Endodermal cell (in vitro differentiated cells): ENCODE measurements at regions not wholly inside any gene's neighbourhood (a gene's known extent, or its start where the extent isn't known, plus 50 kb on each side); places are given as distances from the start of the nearest gene placed in this dataset.

ENCODE experiments used
- DNase-seq: peaks from one replicate; pipeline ENCODE4 v3.0.0-alpha.2; 2017
- H3K27ac ChIP-seq: 2 replicates; pipeline ENCODE4 v1.5.1; 2013; ENCODE audit warnings: mild to moderate bottlenecking, low read depth, low read length, moderate library complexity
- H3K27me3 ChIP-seq: 2 replicates; pipeline ENCODE4 v1.6.1; 2013; ENCODE audit warnings: mild to moderate bottlenecking, low read length, moderate library complexity; ENCODE audit not compliant: insufficient read depth, control insufficient read depth, poor library complexity, severe bottlenecking
- H3K36me3 ChIP-seq: 2 replicates; pipeline ENCODE4 v1.7.0; 2013; ENCODE audit warnings: mild to moderate bottlenecking, low read length, moderate library complexity; ENCODE audit not compliant: control insufficient read depth, insufficient read depth
- H3K4me1 ChIP-seq: one replicate; pipeline ENCODE4 v1.7.0; 2013; ENCODE audit warnings: low read length; ENCODE audit not compliant: control insufficient read depth, insufficient read depth
- H3K4me3 ChIP-seq: 2 replicates; pipeline ENCODE4 v1.5.1; 2013; ENCODE audit warnings: mild to moderate bottlenecking, low read length, moderate library complexity
- H3K9ac ChIP-seq: 2 replicates; pipeline ENCODE4 v1.6.1; 2013; ENCODE audit warnings: mild to moderate bottlenecking, low read length, moderate library complexity; ENCODE audit not compliant: poor library complexity, severe bottlenecking; ENCODE audit errors: extremely low read depth
- H3K9me3 ChIP-seq: 2 replicates; pipeline ENCODE4 v1.6.1; 2013; ENCODE audit warnings: mild to moderate bottlenecking, low read length, moderate library complexity; ENCODE audit not compliant: control insufficient read depth
- H3K27ac Mint-ChIP-seq: 2 replicates; pipeline ENCODE4 v1.8.0; 2020; ENCODE audit warnings: mixed read lengths
- H3K27me3 Mint-ChIP-seq: 2 replicates; pipeline ENCODE4 v1.8.0; 2021; ENCODE audit warnings: mild to moderate bottlenecking, mixed read lengths; ENCODE audit not compliant: insufficient read depth
- H3K36me3 Mint-ChIP-seq: 2 replicates; pipeline ENCODE4 v1.8.0; 2020; ENCODE audit warnings: low read depth, mixed read lengths
- H3K4me1 Mint-ChIP-seq: 2 replicates; pipeline ENCODE4 v1.8.0; 2020; ENCODE audit warnings: mixed read lengths
- H3K4me3 Mint-ChIP-seq: 2 replicates; pipeline ENCODE4 v1.8.0; 2020; ENCODE audit warnings: mild to moderate bottlenecking, moderate library complexity, mixed read lengths
- H3K9me3 Mint-ChIP-seq: 2 replicates; pipeline ENCODE4 v1.8.0; 2020; ENCODE audit warnings: mild to moderate bottlenecking, mixed read lengths
- WGBS, 2 experiments: methylation state at CpG; one replicate each; pipeline versions ENCODE4 v1.1.5 to v1.1.7; 2013; ENCODE audit warnings: missing lambda C conversion rate in 2 of 2, mixed read lengths in 1 of 2; ENCODE audit not compliant: insufficient coverage in 1 of 2, insufficient read length in 1 of 2; 5-methylcytosine and 5-hydroxymethylcytosine counted together
- TF ChIP-seq, protein P1 (sequence below): fragments of 200-600 bp; sonication (generic); conservative IDR thresholded peaks from 2 replicates; pipeline ENCODE4 v1.5.0; 2021; ENCODE audit warnings: antibody characterized with exemption, mild to moderate bottlenecking

DNA sequence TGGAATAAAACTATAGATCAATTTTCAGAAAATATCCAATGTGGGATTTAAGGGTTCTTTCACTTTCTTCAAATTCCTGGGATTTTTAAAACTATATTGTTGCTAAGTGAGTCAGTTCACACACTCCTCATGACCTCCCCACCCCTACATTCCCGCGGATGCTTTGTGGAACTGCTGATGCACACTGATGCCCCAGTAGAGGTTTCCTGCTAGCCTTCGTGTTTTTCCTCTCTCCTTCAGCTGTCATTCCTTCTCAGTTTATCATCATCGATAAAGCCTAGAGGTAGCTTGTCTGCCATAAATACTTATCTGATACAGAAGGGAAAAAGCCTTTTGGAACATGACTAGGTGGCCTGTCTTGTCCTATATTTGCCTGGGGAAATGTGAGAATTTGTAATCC lies 67.4 kb upstream of the GALNT5 start:
- Mint-ChIP-seq H3K36me3 (no peaks in the 10 kb centered on the region), H3K9me3 (no peaks in the 10 kb centered on the region), H3K27ac (no peak overlapping the region), H3K4me1 (peaks cover 4% of the 10 kb centered on the region), H3K27me3 (no peaks in the 10 kb centered on the region), H3K4me3 (no peak overlapping the region)
- Histone ChIP-seq H3K4me3 (no peak overlapping the region), H3K27ac (no peak overlapping the region), H3K27me3 (no peaks in the 10 kb centered on the region), H3K9ac (no peak overlapping the region), H3K4me1 (no peaks in the 10 kb centered on the region), H3K36me3 (no peaks in the 10 kb centered on the region), H3K9me3 (no peaks in the 10 kb centered on the region)
- 67 to 81% methylated on average over 2 to 4 of the region's 4 CpGs for WGBS, 2 experiments
- TF ChIP-seq, protein P1, sequence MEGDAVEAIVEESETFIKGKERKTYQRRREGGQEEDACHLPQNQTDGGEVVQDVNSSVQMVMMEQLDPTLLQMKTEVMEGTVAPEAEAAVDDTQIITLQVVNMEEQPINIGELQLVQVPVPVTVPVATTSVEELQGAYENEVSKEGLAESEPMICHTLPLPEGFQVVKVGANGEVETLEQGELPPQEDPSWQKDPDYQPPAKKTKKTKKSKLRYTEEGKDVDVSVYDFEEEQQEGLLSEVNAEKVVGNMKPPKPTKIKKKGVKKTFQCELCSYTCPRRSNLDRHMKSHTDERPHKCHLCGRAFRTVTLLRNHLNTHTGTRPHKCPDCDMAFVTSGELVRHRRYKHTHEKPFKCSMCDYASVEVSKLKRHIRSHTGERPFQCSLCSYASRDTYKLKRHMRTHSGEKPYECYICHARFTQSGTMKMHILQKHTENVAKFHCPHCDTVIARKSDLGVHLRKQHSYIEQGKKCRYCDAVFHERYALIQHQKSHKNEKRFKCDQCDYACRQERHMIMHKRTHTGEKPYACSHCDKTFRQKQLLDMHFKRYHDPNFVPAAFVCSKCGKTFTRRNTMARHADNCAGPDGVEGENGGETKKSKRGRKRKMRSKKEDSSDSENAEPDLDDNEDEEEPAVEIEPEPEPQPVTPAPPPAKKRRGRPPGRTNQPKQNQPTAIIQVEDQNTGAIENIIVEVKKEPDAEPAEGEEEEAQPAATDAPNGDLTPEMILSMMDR: no peak
- no peak for DNase-seq

DNA sequence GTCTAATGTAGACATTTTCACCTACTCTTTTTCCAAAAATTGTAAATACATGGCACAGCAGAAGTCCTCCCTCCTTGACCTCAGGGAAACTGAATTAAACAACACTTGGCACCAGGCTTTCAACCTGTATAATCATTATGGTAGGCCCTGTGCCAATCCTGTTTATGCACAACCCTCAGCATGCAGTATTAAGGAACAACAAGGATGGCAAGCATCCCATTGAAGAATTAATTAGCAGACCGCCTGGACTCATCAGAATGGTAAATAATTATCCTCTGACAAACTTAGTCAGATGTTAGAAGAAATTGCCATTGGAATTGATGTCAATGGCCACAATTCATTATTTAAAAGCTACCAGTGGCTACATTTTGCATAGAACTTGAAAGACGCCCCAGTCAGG lies 66.3 kb upstream of the GALNT5 start:
- Mint-ChIP-seq H3K27ac (no peak overlapping the region), H3K9me3 (no peaks in the 10 kb centered on the region), H3K36me3 (no peaks in the 10 kb centered on the region), H3K27me3 (no peaks in the 10 kb centered on the region), H3K4me3 (no peak overlapping the region), H3K4me1 (peaks cover 4% of the 10 kb centered on the region)
- H3K9ac ChIP-seq: no peak overlapping the region
- no peak overlapping the region for H3K27ac ChIP-seq
- TF ChIP-seq, protein P1: no peak
- H3K27me3 ChIP-seq: no peaks in the 10 kb centered on the region
- DNase-seq: no peak
- no peaks in the 10 kb centered on the region for H3K36me3 ChIP-seq
- 87% methylated on average over 2 of the region's 2 CpGs; no CpG with 5 or more reads in 1 of the 2 experiments for WGBS, 2 experiments
- H3K4me3 ChIP-seq: no peak overlapping the region
- no peaks in the 10 kb centered on the region for H3K4me1 ChIP-seq
- H3K9me3 ChIP-seq: no peaks in the 10 kb centered on the region

DNA sequence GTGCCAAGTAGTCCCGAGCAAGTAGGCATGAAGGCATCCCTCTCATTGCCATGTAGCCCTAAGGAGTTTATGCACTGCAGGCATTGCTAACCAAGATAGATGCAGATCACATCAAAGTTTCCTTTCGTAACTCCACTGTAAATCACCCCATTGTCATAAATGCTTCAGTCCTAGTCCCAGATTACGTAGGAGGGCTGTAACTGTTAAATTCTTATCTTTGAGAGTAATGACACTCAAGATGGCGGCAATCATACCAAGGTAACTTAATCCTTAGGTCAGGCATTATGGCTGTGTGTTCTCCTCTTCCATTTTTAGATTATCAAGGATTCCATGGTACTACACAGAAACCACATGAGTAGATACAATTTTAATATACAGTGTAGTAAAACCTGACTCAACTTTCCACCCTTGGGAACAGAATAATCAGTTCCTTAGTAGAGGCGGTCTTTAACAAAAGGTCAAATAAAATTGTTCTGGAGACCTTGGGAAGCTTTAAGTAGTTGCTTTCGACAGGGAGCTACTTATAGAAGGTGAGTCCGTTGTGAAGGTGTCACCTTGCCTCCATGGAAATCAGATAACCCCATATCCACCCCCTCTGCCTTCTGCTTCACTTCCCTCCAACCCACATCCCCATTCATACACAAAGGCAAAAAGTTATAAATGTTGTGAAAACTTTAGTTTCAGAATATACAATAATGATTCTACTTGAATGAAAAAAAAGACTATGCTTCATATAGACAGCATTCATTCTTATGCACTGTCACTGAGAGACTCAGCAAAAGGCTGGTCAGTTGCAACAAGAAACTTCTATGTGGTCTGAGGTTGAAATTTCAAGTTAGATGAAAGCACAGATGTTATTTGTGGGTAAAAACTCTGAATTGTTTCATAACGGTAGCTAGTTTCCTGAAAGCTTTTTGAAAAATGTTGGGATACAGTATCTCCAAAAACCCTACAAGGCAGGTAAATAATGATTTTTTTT lies 64.8 kb upstream of the GALNT5 start:
- peaks cover 4% of the 10 kb centered on the region for H3K4me1 Mint-ChIP-seq
- H3K36me3 Mint-ChIP-seq: no peaks in the 10 kb centered on the region
- Histone ChIP-seq H3K4me3 (no peak overlapping the region), H3K4me1 (no peaks in the 10 kb centered on the region), H3K27me3 (no peaks in the 10 kb centered on the region), H3K36me3 (no peaks in the 10 kb centered on the region), H3K9me3 (no peaks in the 10 kb centered on the region), H3K27ac (no peak overlapping the region), H3K9ac (no peak overlapping the region)
- H3K4me3 Mint-ChIP-seq: no peak overlapping the region
- H3K27ac Mint-ChIP-seq: no peak overlapping the region
- H3K9me3 Mint-ChIP-seq: no peaks in the 10 kb centered on the region
- TF ChIP-seq, protein P1: no peak
- WGBS, 2 experiments: 95 to 100% methylated on average over 4 to 8 of the region's 8 CpGs
- no peaks in the 10 kb centered on the region for H3K27me3 Mint-ChIP-seq
- DNase-seq: no peak
